NCI-H345 treated with DMSO at 0.1 percent for 48 hours (cell line): ENCODE measurements at regions not wholly inside any gene's neighbourhood (a gene's known extent, or its start where the extent isn't known, plus 50 kb on each side); places are given as distances from the start of the nearest gene placed in this dataset.

Experiments used
- DNase-seq: peaks from one replicate; lab custom pipeline; 2025; ENCODE audit not compliant: unreplicated experiment; lab: John Stamatoyannopoulos, UW

DNA sequence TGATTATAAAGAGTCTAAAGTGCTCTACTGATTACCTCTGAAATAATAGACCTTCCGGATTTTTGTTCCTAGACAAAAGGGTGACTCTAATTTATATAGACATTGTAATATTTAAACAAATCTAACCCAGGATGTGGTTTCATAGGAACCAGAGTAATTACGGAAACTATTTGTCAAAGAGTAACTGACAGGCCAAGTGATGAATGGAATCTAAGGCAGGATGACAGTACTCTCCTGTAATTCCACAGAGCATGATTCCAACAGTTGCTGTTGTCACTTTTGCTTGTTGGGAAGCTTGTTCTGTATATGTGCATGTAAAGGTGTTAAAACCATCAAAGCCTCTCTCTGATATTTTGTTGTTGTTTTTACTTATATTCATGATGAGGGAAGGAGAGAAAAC is 1141.0 kb downstream of the IGSF11 start:
- DNase-seq, result no peak

DNA sequence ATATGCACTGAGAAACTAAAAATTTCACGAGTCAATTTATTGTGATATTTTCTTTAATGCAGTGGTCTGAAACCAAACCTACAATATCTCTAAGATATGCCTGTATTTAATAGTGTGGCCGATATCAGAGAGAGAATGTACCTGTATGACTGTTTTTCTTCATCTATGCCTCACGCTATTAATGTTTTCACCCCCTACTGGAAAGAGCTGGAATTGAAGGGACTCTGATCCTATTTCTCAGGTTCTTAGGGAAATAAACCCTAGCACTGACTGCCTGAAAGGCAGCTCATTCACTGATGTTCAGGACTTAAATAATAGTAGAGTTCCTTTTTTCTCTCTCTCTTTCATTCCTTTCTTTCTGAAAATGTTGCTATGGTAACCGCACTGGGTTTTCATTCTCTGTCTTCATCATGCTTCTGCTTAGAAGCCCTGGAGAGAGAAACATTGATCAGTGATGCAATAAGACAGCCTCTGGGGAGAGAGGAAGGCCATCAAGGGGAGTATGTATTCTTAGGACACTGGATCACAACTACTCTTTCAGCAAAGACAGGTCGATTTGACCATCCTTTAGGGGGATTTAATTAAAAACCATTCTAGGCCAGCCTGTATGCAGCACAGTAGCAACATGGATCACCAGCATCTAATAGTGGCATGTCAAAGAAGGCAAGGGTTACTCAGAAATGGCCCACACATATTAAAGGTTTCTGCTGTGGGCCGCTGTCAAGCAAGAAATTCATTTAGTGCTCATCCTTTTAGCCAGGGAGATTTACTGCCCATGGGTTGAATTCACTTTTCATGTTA is 1135.7 kb downstream of the IGSF11 start:
- DNase-seq, result no peak

DNA sequence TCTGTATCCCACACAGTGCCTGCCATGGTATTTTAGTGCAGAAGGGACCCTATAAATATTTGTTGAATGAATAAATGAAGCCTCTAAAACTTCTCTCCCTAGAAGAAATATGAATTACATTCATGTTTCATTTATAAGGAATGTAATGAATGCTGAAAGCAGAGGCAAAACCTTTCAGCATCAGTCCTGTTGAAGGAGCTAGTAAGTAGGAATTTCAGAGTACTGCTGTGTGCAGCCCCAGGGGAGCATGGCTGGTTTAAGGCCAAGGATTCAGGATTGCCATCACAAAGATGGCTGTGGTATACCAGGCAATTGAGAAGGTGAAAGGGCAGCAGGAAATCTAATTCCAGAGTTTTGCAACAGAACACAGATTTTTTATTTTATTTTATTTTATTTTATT is 1131.4 kb downstream of the IGSF11 start:
- DNase-seq, result no peak

DNA sequence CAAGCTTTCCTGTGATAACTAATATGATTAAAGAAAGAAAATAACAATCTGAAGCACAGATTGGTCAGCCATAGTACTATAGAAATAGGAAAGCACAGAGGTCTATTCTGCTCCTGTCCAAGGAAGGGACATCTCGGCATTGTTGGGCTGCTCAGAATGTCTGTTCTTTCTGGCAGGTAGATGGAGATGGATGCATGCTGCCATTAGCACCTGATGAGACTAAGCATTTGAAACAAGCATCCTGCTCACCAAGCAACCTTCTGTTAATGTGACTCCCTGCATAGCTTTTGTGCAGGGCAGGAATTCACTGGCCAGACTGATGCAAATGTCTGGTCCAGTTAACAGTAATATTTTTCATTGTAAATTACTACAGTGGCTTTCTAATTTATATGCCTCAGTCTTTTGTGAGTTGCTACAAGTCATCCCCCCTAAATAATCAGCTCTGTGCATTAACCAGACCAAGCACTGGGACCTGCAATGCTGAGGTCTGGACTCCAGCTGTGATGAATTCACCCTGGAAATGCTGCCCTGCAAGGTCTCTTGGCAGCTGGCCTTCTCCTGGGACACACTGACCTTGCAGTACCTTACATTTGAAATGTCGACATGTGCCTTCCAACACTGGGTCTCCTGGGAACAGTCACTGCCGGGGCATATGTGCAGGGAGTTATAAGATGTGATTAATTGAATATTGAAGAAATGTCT is 1123.7 kb downstream of the IGSF11 start:
- no peak for DNase-seq

DNA sequence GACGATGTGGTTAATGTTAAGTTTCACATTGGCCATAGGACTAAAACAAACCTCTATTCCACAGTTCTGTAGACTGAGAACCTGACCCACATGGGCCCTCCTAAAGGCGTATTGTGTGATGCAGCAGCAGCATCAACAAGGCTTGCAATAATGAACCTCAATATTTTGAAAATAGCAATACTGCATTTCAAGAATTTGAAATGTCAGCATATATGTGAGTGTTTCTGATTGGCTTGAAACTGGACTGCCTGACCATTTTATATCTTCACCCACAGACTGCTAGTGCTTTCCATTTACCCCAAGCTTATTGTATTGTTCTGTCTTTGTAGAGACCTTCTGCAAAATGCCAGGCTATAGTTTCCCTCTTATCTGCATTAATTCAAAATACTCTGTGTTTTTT is 1122.3 kb downstream of the IGSF11 start:
- no peak for DNase-seq

DNA sequence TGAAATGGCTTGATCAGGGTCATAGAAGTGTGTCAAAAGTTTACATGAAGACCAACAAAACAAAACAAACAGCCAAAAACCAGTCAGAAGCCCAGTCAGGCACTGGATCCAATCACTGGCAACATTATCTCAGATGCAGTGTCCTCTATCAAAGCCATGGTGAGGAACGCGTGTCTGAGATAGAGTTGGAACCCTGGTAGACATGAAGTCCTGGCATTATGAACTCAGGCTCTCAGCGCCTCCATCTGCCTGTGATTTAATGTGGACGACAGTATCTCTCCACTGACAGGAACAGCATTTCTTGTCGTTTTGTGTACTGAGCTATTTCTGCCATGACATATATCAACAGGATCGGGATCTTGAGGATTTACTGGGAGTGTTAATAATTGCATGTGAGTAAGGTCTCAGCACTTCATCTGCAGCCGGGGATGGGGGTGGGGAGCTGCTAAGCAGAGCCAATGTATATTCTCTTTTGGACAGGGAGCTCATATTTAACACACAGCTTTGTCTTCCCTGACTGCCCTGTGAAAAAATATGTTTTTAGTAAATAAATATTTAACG is 1120.0 kb downstream of the IGSF11 start:
- DNase-seq, result no peak

DNA sequence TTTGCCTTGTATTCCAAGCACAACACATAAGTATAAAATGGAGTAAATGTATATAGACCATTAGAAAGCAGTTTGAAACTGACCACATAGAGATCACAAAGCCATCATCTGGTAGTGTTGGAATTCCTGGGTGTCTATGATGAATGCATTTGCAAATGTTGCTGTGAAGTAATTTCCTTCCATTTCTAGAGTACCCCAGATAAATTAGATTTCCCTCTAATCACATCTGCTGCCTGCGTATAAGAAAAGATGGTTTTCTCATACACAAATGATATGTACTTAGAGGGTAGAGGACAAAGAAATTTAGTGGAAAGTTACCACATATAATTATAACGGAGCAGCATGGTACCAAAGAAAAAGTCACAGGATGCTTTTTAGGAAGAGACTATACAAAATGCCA is 1117.8 kb downstream of the IGSF11 start:
- DNase-seq, result no peak

DNA sequence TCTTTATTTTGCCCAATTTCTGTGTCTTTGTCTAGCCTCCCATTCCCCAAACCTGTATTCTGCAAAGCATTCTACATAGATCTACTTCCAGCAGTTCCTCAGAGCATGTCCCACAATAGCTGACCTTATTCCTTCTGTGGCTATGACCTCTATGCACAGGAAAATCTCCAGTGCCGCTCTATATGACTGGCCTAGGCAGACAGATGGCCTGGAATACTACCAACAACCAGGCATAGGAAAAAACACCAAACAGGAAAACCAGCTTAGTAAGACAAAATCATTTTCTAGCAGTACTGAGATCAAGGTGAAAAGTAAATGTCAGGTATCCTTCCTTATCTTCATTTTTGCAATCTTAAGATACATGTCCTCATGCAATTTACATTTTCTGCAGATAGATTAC is 1115.0 kb downstream of the IGSF11 start:
- DNase-seq, result no peak

DNA sequence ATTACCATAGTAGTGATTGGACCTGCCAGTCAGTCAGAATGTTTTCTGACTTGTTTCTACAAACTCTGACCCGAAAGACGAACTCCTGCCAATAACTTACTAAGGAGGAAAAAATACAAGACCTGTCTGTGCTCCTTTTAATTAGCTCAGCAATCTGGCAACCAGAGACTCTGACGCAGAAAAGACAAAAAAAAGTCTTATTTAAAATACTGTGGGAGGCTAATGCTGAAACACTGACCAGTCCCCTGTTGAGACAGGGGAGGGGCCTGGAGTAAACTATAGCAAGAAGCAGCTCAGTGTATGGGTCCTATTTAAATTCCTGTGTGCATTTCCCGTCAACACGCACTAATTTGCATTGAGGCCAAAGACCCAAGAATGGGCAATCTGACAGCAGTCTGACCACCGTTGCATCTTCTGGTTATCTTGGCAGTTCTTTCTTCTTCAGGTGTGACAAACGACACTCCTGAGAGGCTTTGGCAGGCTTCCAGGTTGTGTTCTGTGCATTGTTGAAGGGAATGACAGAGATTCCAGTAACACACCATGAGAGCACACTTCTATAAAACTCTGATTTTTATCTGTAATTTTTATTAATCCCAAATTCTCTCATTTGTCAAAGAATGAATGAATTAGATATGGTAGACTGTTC is 1114.3 kb downstream of the IGSF11 start:
- DNase-seq, result no peak

DNA sequence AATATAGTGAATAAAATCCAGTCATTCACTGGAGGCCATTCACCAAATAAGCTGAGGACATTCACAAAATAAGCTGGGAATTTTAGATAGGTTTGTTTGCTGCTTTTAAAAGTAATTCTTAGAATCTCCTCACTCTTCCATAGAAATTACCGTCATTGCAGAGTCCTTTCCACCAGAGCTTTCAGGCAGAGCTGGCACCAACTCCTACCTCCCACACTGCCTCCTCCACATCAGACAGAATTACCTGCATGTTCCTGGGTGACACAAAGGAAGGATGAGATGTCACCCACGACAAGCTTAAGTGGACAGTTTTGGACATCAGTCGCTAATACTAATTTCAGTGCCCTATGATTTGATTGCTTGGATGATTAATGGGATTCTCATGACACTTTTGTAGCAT is 1113.2 kb downstream of the IGSF11 start:
- no peak for DNase-seq

DNA sequence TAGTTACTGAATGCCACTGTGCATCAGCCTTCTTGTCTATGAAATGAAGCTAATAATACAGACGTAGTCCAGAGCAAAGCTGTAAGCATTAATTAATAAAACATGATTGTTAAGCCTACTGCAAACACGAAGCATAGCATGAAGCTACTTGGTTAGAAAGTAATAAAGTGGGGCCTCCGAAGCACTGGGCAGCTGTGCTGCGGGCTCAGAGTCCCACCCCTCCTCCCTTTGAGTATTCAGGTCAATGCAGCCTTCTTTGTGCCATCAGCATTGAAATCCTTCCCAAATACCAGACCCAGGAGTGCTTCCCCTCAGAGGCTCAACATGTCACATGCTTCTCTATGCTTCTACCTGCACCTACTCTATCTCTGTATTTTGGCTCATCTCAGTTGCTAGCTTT is 1112.6 kb downstream of the IGSF11 start:
- no peak for DNase-seq

DNA sequence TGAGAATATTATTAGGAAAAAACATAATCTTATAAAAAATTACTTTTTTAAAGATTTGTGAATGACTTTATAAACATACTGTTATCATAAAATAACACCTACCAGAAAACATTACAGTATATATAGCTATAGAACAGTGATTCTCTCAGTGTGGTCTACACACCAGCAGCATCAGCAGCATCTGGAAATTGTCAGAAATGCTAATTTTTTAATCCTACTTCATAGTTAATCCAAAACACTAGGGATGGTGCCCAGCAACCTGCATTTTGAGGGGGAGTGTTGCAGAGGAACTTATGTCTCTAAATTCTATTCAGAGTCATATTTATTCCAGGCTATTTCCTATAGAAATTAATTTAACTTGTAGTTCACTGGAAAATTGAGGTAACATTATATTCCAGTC is 1107.8 kb downstream of the IGSF11 start:
- DNase-seq, result no peak

DNA sequence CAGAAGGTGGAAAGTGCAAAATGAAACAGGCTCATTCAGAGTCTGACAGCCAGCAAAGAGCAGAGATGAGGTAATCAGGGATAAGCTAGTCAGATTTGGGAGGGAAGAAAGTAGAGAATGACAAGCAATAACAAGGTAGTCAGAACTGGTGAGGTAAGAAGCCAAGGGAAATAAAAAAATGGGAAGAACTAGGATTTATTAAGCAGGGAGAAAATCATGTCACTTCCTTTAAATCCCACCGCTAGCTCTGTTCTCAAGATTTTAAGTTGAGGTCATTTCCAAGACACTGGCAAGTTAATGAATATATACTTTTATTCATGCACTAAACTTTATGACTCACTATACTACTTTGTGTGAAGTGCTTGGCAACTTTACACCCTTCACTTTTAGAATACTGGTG is 1106.8 kb downstream of the IGSF11 start:
- no peak for DNase-seq

DNA sequence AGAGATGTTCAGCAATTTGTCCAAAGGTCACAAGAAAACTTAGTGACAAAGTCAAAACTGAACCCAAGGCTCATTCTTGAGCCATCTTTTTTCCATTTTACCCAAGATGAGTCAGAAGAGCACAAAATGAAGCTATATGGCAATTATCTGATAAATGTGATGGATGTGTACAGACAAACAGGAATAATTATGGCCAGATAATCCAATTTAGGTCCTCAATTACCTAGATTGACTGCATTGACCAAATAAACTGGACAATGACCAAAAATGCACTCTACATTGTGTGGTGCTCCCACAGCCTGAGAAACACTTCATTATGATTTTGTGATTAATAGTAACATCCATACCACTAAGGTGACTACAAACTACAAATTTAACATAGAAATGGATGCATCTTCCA is 1105.8 kb downstream of the IGSF11 start:
- DNase-seq, result no peak

DNA sequence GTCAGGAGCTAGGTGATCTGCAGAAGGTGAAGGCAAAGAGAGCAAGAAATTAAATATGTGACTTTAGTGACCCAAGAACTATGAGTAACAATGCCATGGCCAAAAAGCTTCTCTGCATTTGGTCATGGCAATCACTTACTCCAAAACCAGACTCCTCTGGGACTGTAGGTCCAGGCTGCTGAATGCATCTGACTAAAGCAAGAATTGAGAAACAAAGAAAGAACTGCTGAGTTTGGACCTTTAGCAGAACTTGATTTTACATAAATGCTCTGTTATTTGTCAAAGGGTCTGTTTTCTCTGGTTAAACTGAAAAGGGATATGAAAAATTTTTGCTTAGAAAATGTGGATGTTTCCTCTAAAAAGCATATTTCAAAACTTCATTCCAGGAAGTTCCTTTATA is 1102.2 kb downstream of the IGSF11 start:
- no peak for DNase-seq

DNA sequence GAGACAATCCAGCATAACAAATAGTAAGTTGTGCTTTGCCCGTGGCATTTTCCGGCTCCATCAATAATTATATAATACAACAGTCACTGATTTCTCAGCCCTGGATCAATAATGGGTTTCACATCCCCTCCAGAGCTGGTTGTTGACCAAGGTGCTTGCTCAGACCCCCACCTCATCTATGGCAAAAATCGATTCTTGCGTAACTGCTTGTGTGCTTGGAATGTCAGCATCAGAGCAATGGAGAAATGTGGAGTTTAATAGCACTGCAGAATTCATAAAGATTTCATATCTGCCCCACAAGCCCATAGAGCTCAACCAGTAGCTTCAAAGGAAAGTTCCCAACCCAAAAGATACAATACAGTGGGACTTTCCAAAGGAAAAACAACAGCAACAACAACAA is 1098.5 kb downstream of the IGSF11 start:
- DNase-seq, result no peak

DNA sequence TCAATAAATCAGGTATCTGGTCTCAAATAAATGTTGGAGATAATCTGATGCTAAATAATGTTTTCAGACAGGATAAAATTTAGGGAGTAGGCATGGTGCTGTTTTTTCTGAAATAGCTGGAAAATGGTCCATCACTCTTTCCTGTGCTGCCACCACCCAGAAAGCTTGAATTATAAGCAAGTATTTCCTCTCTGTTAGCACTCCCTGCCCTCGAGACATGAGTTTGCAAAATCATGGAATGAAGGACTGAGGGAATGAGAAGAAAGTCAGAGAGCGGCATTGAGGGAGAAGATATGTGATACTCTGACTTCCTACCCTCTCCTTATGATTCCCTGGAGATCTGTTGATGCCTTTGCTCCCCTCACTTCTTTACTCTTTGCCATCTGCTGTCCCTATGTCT is 1095.7 kb downstream of the IGSF11 start:
- no peak for DNase-seq

DNA sequence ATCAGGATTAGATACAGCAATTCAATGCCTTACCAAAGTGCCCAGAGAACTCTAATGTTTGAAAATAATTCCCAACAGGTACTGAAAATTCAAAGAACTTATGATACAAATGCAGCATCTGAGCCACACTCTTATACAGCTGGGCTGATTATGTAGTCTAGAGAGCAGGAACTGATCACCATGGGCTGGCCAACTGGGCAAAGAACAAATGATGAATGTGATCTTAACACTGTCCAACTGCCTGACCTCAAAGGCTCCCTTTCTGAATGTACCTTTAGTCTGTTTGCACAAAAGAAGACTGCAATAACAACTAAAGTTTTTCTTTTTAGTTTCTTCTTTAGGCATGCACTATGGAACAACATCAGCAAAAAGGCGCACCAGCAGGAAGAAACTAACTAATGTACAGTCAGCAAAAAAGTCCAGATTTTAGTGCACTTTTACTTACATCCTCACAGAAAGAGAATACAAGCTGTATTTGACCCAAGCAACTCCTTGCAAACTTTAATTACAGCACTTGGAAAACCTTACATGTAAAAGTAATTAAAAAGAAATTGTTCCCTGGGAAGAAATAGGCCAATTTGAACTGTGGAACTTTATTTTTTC is 1095.1 kb downstream of the IGSF11 start:
- DNase-seq, result no peak

DNA sequence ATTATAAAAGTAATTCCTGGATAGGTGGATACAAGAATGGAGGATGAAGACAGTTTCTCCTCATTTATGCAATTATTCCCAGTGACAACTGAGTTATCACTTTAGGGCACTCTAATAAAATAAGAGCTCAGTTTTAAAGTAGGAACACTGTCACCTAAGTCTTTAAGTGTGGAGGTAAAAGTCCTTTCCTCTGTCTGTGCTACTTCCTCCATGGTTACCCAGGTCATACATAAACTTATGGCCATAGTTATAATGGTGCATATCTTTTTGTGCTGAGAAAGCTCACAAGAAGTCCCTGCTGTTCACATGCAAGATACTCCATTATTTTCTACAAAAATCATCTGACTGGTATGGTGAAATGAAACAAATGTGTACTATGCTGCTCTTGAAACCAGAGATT is 1093.6 kb downstream of the IGSF11 start:
- DNase-seq, result no peak

DNA sequence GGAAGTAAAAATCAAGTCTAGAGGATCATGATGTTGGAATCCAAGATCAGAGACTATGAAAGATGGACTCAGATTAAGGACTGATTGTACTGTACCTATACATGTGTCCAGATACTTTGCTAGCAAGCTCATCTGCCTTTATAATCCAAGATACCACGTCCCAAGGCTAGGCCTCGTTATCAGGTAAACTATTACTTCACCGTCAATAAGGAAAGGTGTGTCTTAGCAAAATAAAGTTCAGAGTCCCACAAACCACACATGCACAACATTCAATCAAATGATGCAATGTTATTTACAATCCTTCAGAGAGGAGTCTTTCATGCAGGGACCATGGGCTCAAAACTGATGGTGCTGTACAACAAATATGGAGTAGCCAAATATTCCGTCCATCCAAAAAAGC is 1092.9 kb downstream of the IGSF11 start:
- no peak for DNase-seq

DNA sequence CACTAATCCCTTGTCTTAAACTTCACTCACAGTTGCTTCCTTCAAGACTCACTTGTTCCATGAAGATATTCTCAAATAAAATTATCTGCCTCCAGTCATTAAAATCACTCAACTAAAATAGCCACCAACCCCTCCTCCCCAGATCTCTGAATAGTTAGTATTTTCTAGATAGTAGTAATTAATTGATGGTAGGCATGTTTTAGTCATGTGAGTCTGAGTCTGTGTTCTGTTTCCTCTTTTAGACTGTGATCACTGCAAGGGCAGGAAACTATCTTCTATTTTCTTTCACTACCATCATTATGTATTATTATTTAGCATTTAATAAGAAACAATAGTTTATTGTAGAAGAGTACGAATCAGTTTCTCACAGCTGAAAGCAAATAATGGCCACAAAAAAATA is 1080.5 kb downstream of the IGSF11 start:
- no peak for DNase-seq

DNA sequence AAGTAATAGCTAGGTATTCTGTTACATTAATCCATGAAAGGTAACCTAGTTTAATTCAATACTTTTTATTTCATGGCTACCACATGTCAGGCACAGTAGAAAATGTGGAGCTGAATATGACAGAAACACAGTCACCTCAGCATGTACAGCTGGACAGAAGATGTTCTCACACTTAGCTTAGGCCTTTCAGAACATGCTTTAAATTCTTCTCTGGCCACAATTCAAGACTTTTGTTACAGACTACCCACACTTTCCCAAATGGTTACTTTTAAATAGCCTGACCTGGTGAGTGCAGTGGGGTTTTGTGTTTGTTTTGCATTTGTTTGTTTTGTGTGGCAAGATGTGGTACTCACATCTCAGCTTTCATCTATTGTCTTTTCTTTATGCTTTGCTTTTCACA is 1079.5 kb downstream of the IGSF11 start:
- peak; percentile 1 for DNase-seq
